ENCODE measurements at regions not wholly inside any gene's neighbourhood (a gene's known extent, or its start where the extent isn't known, plus 50 kb on each side); places are given as distances from the start of the nearest gene placed in this dataset.

DNA sequence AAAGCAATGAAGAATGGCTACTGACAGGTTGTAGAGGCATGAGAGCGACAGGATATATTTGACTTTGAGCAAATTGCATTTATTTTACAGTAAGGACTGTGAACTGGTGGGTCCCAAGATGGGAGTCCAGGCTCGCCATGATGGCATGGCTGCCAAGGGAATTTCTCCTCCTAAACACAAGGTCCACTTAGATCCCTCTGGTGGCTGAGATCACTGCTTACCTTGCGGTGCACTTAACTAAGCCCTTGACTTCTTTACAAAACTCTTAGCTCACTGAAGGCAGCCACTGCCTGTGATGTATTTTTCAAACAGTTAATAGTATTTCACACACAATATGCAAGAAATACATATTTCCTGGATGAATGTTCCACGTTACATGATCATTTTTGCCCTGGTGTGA is 50.3 kb upstream of the SORBS2 start:
- Histone ChIP-seq H3K4me3 (no peak overlapping the region), H3K27ac (no peak overlapping the region)
- DNase-seq (ENCODE audit: low spot score): no peak
- TF ChIP-seq, protein P1, sequence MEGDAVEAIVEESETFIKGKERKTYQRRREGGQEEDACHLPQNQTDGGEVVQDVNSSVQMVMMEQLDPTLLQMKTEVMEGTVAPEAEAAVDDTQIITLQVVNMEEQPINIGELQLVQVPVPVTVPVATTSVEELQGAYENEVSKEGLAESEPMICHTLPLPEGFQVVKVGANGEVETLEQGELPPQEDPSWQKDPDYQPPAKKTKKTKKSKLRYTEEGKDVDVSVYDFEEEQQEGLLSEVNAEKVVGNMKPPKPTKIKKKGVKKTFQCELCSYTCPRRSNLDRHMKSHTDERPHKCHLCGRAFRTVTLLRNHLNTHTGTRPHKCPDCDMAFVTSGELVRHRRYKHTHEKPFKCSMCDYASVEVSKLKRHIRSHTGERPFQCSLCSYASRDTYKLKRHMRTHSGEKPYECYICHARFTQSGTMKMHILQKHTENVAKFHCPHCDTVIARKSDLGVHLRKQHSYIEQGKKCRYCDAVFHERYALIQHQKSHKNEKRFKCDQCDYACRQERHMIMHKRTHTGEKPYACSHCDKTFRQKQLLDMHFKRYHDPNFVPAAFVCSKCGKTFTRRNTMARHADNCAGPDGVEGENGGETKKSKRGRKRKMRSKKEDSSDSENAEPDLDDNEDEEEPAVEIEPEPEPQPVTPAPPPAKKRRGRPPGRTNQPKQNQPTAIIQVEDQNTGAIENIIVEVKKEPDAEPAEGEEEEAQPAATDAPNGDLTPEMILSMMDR (IDR thresholded peaks at IDR 0.05): no peak

DNA sequence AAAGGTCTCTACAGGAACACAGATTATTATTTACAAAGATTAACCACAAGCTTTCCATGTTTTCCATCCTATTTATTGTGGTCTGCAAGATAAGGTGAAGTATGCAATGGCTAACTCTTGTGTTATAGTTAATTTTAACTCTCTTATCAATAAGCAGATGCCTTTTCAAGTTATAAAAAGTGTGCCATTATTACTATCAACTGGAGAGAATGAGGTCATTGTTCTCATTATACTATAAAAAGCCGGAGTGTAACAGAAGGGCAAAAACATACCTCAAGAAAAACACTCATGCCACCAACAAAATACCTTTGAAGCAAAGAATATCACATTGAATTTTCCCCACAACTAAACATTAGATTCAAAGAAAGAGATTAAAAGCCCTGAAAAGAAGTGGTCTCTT is 52.0 kb upstream of the SORBS2 start:
- TF ChIP-seq, protein P1 (IDR thresholded peaks at IDR 0.05): no peak
- H3K27ac ChIP-seq: no peak overlapping the region

DNA sequence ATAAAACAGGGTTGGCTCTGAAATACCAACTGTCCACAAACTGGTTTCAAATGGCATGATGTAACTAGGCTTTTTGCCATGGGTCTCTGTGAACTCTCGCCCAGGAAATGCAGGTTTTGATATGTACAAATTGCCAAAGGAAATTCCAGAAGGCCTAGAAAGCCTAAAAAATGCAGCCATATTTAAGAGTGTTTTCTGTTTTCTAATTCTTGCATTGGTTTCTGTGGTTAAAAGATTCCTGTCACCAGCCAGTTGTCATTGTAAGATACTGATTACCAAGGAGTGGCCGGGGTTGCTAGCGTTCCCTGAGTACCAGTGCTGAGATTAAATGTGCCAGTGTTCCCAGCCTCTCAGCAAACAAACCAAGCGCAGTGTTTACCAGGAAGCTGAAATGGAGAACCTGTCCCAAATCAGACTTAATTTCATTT is 53.9 kb upstream of the SORBS2 start:
- Histone ChIP-seq H3K4me3 (peak overlapping the region; percentile 12), H3K27ac (peak overlapping the region; percentile 41 to 52)
- TF ChIP-seq, protein P1 (IDR thresholded peaks at IDR 0.05): no peak
- DNase-seq (ENCODE audit: low spot score): no peak

More for the DNA sequence above, 52.0 kb upstream of the SORBS2 start:
- no peak overlapping the region for H3K4me3 ChIP-seq
- DNase-seq (ENCODE audit: low spot score): no peak

DNA sequence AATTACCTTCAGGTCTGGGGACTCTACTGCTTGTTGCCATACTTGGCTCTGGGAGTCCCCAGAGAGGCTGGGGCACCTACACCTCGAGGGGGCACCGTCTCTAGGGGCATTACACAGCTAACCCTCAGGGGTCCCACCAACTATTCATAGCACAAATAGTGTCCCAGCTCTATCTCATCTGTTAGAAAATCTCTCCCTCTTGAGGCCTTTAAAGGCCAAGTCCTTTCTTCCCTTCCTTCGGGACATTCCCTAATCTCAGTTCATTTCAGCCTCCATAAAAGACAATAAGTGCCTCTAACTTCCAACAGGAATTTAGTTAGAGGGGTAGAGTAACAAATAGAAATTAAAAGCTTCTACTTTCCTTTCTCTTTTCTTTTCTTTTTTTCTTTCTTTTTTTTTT is 55.8 kb upstream of the SORBS2 start:
- no peak for DNase-seq (ENCODE audit: low spot score)
- Histone ChIP-seq H3K27ac (no peak overlapping the region), H3K4me3 (no peak overlapping the region)
- TF ChIP-seq, protein P1 (IDR thresholded peaks at IDR 0.05): no peak

DNA sequence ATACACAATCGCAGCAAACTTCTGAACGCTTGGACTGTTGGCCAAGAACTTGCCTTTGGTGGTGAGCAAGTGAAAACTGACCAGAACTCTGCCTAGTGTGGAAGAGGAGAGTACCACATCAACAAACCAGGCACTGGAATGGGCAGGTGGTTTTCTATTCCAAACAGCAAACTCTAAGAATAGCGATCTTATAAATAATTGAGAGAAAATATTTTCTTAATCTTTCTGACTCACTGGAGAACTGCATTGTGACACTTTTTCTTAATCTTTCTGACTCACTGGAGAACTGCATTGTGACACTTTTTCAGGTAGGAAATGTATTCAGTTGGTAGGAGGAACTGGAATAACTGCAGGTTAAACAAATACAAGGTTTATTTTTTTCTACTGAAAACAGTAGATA is 57.0 kb upstream of the SORBS2 start:
- TF ChIP-seq, protein P1 (IDR thresholded peaks at IDR 0.05): no peak
- H3K4me3 ChIP-seq: no peak overlapping the region
- no peak for DNase-seq (ENCODE audit: low spot score)
- H3K27ac ChIP-seq: peak overlapping the region in 1 of 2 donors; percentile 18

- TF ChIP-seq, protein P1 (IDR thresholded peaks at IDR 0.05): no peak
- H3K27ac ChIP-seq: peak overlapping the region in 1 of 2 donors; percentile 18
- no peak for DNase-seq (ENCODE audit: low spot score)
- H3K4me3 ChIP-seq: no peak overlapping the region
Observed at GRCh38 chr4:185869427-185869826, 57.4 kb upstream of the SORBS2 start.

- TF ChIP-seq, protein P1 (IDR thresholded peaks at IDR 0.05): no peak
- Histone ChIP-seq H3K27ac (no peak overlapping the region), H3K4me3 (no peak overlapping the region)
- no peak for DNase-seq (ENCODE audit: low spot score)
Observed at GRCh38 chr4:185870366-185870765, 58.4 kb upstream of the SORBS2 start.
